ENCODE measurements at regions not wholly inside any gene's neighbourhood (a gene's known extent, or its start where the extent isn't known, plus 50 kb on each side); places are given as distances from the start of the nearest gene placed in this dataset.

DNA sequence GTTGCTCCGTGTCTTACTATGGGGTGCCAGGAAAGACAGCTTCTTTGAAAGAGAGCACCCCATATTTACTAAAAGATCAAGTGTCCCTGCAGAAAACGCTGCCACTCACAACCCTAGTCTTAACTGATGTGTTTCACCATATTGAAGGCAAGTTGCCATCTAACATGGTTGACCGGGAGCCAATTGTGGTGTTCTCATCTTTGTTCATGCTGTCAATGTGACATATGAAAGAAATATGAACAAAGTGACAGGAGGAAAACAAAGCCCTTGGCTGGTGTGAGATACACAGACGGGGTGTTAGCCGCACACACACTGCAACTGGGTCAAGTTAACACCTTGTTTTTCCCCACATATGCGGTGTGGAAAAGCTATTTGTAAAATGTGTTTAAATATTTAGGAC, 122.3 kb upstream of the NEBL start:
- TF ChIP-seq, protein P1, sequence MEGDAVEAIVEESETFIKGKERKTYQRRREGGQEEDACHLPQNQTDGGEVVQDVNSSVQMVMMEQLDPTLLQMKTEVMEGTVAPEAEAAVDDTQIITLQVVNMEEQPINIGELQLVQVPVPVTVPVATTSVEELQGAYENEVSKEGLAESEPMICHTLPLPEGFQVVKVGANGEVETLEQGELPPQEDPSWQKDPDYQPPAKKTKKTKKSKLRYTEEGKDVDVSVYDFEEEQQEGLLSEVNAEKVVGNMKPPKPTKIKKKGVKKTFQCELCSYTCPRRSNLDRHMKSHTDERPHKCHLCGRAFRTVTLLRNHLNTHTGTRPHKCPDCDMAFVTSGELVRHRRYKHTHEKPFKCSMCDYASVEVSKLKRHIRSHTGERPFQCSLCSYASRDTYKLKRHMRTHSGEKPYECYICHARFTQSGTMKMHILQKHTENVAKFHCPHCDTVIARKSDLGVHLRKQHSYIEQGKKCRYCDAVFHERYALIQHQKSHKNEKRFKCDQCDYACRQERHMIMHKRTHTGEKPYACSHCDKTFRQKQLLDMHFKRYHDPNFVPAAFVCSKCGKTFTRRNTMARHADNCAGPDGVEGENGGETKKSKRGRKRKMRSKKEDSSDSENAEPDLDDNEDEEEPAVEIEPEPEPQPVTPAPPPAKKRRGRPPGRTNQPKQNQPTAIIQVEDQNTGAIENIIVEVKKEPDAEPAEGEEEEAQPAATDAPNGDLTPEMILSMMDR (IDR thresholded peaks at IDR 0.05): no peak
- no peak for TF ChIP-seq ZFX (IDR thresholded peaks at IDR 0.05; ENCODE audit: borderline replicate concordance)
